ENCODE measurements at regions not wholly inside any gene's neighbourhood (a gene's known extent, or its start where the extent isn't known, plus 50 kb on each side); places are given as distances from the start of the nearest gene placed in this dataset.
"Not testable (repeated sequence)": the region's sequence is repeated elsewhere in the genome, so short reads cannot be mapped to it uniquely, and the experiment has no call there.

DNA sequence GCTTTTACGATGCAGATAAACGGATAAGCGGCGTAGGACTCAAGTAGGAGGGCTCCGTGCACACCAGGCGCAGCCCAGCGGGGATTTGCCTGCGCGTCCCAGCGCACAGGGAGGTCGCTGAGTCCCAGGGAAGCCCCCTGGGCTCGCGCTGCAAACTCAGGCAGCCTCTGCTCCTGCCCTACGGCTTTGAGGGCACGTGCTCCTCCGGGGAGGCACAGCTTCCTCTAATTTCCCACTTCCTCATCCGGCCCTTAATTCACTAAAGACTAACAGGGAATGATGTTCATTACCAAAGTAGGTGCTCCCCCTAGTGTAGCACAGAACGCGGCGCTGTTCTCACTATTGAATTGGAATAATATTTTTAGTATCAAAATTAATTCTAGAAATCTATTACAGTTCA lies 825.4 kb downstream of the KCNJ18 start:
- no peak overlapping the region for H3K4me3 ChIP-seq (ENCODE audit: low read depth, low read length)
- H3K9me3 ChIP-seq (ENCODE audit: control insufficient read depth, insufficient read depth, low read length), result peaks cover 39% of the 10 kb centered on the region
- no peak overlapping the region for H3K9ac ChIP-seq (ENCODE audit: low read depth, low read length)
- H3K4me1 ChIP-seq (ENCODE audit: control insufficient read depth, insufficient read depth, low read length), result no peaks in the 10 kb centered on the region
- H3K27me3 ChIP-seq (ENCODE audit: control insufficient read depth, insufficient read depth, low read length), result no peaks in the 10 kb centered on the region
- H3K36me3 ChIP-seq (ENCODE audit: control insufficient read depth, insufficient read depth, low read length), result no peaks in the 10 kb centered on the region
- no peak overlapping the region for H3K27ac ChIP-seq (ENCODE audit: low read depth, low read length)

GRCh38 chr17:22518185-22518584 lies 825.9 kb downstream of the KCNJ18 start:
- no peak overlapping the region for H3K9ac ChIP-seq (ENCODE audit: low read depth, low read length)
- H3K27ac ChIP-seq (ENCODE audit: low read depth, low read length), result no peak overlapping the region

DNA sequence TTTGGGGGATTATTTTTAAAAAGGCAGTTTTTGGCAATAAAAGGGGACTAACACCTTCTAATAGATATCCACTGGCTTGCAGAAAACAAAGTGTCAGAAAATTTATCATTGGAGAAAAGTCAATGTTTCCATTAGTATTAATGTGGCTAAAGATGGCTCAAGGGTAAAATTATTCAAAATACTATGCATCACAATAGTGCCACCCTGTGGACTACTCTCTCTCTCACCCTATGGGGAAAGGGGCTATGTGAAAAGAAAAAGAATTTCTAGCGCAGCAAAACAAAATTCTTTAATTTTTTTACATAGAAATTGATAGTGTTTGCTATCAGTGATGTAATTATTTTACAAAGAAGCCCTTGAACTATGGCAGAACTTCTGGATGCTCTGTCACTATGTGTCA lies 856.5 kb downstream of the KCNJ18 start:
- H3K27ac ChIP-seq (ENCODE audit: low read depth, low read length); H3K27me3 ChIP-seq (ENCODE audit: control insufficient read depth, insufficient read depth, low read length); H3K9ac ChIP-seq (ENCODE audit: low read depth, low read length); H3K36me3 ChIP-seq (ENCODE audit: control insufficient read depth, insufficient read depth, low read length); H3K4me1 ChIP-seq (ENCODE audit: control insufficient read depth, insufficient read depth, low read length); H3K4me3 ChIP-seq (ENCODE audit: low read depth, low read length): not testable (repeated sequence)
- H3K9me3 ChIP-seq (ENCODE audit: control insufficient read depth, insufficient read depth, low read length), result peaks cover 38% of the 10 kb centered on the region

More at GRCh38 chr17:22518185-22518584, 825.9 kb downstream of the KCNJ18 start:
- no peaks in the 10 kb centered on the region for H3K27me3 ChIP-seq (ENCODE audit: control insufficient read depth, insufficient read depth, low read length)
- H3K9me3 ChIP-seq (ENCODE audit: control insufficient read depth, insufficient read depth, low read length), result peaks cover 35% of the 10 kb centered on the region
- no peak overlapping the region for H3K4me3 ChIP-seq (ENCODE audit: low read depth, low read length)
- H3K36me3 ChIP-seq (ENCODE audit: control insufficient read depth, insufficient read depth, low read length), result no peaks in the 10 kb centered on the region
- no peaks in the 10 kb centered on the region for H3K4me1 ChIP-seq (ENCODE audit: control insufficient read depth, insufficient read depth, low read length)

DNA sequence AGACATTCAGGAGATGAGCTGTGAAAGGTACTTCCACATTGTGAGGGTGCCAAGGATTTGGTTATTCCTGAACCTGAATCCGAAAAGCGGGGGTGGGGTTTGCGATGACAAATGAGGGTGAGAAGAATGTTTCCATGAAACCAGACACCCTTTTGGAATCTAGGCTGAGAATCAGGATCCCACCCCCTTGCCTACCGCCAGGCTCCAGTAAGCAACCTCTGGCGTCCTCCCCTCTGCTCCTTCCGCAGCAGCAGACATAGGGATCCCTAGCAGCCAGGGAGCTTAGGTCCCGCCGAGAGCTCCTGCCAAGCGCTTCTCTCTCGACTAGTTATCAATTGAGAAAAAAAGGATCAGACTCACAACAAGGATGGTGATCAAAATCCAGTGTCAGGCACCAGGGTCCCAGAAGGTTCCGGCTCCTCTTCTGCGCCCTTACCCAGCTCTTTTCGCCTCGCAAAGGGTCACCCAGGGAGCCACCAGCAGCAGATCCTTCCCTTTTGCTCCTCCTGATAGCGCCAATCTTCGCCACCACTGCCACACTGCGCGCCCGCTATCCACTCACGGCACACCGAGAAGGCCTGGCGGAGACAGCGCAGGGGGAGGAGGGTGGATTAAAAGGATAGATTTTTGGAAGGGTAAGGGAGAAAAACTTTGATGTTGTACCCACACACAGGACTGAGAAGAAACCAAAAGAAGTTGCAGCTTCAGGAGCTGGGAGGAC lies 859.5 kb downstream of the KCNJ18 start:
- not testable (repeated sequence) for H3K27ac ChIP-seq (ENCODE audit: low read depth, low read length); H3K27me3 ChIP-seq (ENCODE audit: control insufficient read depth, insufficient read depth, low read length); H3K9ac ChIP-seq (ENCODE audit: low read depth, low read length); H3K4me1 ChIP-seq (ENCODE audit: control insufficient read depth, insufficient read depth, low read length); H3K36me3 ChIP-seq (ENCODE audit: control insufficient read depth, insufficient read depth, low read length); H3K4me3 ChIP-seq (ENCODE audit: low read depth, low read length)
- H3K9me3 ChIP-seq (ENCODE audit: control insufficient read depth, insufficient read depth, low read length), result peaks cover 33% of the 10 kb centered on the region

GRCh38 chr17:22569459-22570143 lies 877.3 kb downstream of the KCNJ18 start:
- H3K9ac ChIP-seq (ENCODE audit: low read depth, low read length), result no peak overlapping the region
- no peaks in the 10 kb centered on the region for H3K4me1 ChIP-seq (ENCODE audit: control insufficient read depth, insufficient read depth, low read length)
- H3K9me3 ChIP-seq (ENCODE audit: control insufficient read depth, insufficient read depth, low read length), result peaks cover 92% of the 10 kb centered on the region
- no peaks in the 10 kb centered on the region for H3K36me3 ChIP-seq (ENCODE audit: control insufficient read depth, insufficient read depth, low read length)
- no peak overlapping the region for H3K4me3 ChIP-seq (ENCODE audit: low read depth, low read length)
- H3K27me3 ChIP-seq (ENCODE audit: control insufficient read depth, insufficient read depth, low read length), result no peaks in the 10 kb centered on the region
- H3K27ac ChIP-seq (ENCODE audit: low read depth, low read length), result no peak overlapping the region

- Histone ChIP-seq H3K4me1 (ENCODE audit: control insufficient read depth, insufficient read depth, low read length) (no peaks in the 10 kb centered on the region), H3K9ac (ENCODE audit: low read depth, low read length) (no peak overlapping the region), H3K9me3 (ENCODE audit: control insufficient read depth, insufficient read depth, low read length) (peaks cover 93% of the 10 kb centered on the region), H3K36me3 (ENCODE audit: control insufficient read depth, insufficient read depth, low read length) (no peaks in the 10 kb centered on the region), H3K4me3 (ENCODE audit: low read depth, low read length) (no peak overlapping the region), H3K27ac (ENCODE audit: low read depth, low read length) (no peak overlapping the region), H3K27me3 (ENCODE audit: control insufficient read depth, insufficient read depth, low read length) (no peaks in the 10 kb centered on the region)
Observed at GRCh38 chr17:22570144-22570845, 878.0 kb downstream of the KCNJ18 start.

DNA sequence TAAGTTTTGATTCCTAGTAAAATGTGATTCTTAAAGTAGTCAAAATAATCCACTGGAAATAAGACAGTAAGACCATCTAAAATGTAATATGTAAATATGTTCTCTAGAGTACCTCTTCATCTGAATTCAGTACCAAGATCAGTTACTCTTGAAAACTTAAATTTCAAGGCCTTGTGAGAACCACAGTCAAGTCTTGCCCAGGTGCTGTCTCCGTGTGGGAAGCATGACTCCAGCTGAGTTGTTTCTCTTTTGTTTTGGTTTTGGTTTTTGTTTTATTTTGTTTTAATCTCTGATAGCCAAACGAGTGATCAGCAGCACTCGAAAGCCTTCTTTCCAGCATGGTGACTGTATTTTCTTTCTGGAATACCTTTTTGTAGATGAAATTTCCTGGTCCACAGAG lies 907.0 kb downstream of the KCNJ18 start:
- H3K9me3 ChIP-seq (ENCODE audit: control insufficient read depth, insufficient read depth, low read length), result peaks cover 96% of the 10 kb centered on the region
- no peaks in the 10 kb centered on the region for H3K4me1 ChIP-seq (ENCODE audit: control insufficient read depth, insufficient read depth, low read length)
- H3K9ac ChIP-seq (ENCODE audit: low read depth, low read length), result no peak overlapping the region
- H3K27me3 ChIP-seq (ENCODE audit: control insufficient read depth, insufficient read depth, low read length), result no peaks in the 10 kb centered on the region
- H3K4me3 ChIP-seq (ENCODE audit: low read depth, low read length), result no peak overlapping the region
- no peak overlapping the region for H3K27ac ChIP-seq (ENCODE audit: low read depth, low read length)
- no peaks in the 10 kb centered on the region for H3K36me3 ChIP-seq (ENCODE audit: control insufficient read depth, insufficient read depth, low read length)

DNA sequence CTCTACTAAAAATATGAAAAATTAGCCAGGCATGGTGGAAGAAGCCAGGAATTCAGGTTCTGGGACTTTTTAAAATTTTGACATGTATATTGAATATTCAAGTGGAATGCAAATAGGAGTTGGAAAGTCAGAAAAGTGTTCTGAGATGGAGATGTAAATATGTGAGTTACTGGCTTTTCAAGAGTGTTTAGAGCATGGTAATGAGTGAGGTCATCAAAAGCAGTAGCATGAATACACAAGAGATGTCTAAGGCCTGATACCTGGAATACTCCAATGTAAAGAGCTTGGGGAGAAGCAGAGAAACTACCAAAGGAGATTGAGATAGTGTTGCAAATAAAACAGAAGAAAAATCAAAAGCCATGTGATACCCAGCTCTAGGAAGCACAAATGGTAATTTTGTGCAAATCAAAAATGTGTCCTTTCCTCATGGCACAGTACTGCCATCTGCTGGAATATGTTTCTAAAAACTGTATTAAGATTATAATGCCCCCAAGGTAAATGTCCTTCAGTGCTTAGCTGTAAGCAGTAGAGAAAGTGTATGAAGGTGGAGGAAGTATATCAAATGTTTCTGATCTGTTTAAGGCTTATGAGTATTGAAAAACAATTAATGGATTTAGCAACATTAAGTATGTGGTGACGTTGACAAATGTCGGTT lies 908.4 kb downstream of the KCNJ18 start:
- Histone ChIP-seq H3K9ac (ENCODE audit: low read depth, low read length) (no peak overlapping the region), H3K36me3 (ENCODE audit: control insufficient read depth, insufficient read depth, low read length) (no peaks in the 10 kb centered on the region), H3K27me3 (ENCODE audit: control insufficient read depth, insufficient read depth, low read length) (no peaks in the 10 kb centered on the region), H3K27ac (ENCODE audit: low read depth, low read length) (no peak overlapping the region), H3K4me1 (ENCODE audit: control insufficient read depth, insufficient read depth, low read length) (no peaks in the 10 kb centered on the region), H3K4me3 (ENCODE audit: low read depth, low read length) (no peak overlapping the region), H3K9me3 (ENCODE audit: control insufficient read depth, insufficient read depth, low read length) (peaks cover 97% of the 10 kb centered on the region)
